DOHH2 (cell line): ENCODE measurements at regions not wholly inside any gene's neighbourhood (a gene's known extent, or its start where the extent isn't known, plus 50 kb on each side); places are given as distances from the start of the nearest gene placed in this dataset.

Source experiments
- H3F3A ChIP-seq: fragments of 200-600 bp; sonication (generic), shearing (Covaris generic); 2 replicates; pipeline ENCODE4 v1.6.0; 2016; ENCODE audit warnings: antibody characterized with exemption, mild to moderate bottlenecking; ENCODE audit not compliant: control insufficient read depth, insufficient read depth
- H3K27ac ChIP-seq: fragments of 200-600 bp; sonication (generic); 2 replicates; pipeline ENCODE4 v1.5.1; 2014; ENCODE audit warnings: low read depth, mild to moderate bottlenecking, low read length, moderate library complexity
- H3K27me3 ChIP-seq: fragments of 200-600 bp; sonication (generic); 2 replicates; pipeline ENCODE4 v1.6.1; 2014; ENCODE audit warnings: mild to moderate bottlenecking, low read length, mixed read lengths; ENCODE audit not compliant: control insufficient read depth
- H3K36me3 ChIP-seq: fragments of 200-600 bp; sonication (generic); 2 replicates; pipeline ENCODE4 v1.6.1; 2014; ENCODE audit warnings: mild to moderate bottlenecking, low read length, moderate library complexity, mixed read lengths; ENCODE audit not compliant: control insufficient read depth
- H3K4me1 ChIP-seq: fragments of 200-600 bp; sonication (generic); 2 replicates; pipeline ENCODE4 v1.6.1; 2014; ENCODE audit warnings: mild to moderate bottlenecking, low read length, mixed read lengths; ENCODE audit not compliant: control insufficient read depth
- H3K4me2 ChIP-seq: fragments of 200-600 bp; sonication (generic); 2 replicates; pipeline ENCODE4 v1.6.0; 2014; ENCODE audit warnings: mild to moderate bottlenecking, low read length, moderate library complexity
- H3K4me3 ChIP-seq: fragments of 200-600 bp; sonication (generic); 2 replicates; pipeline ENCODE4 v1.5.1; 2014; ENCODE audit warnings: mild to moderate bottlenecking, low read length, mixed read lengths
- H3K79me2 ChIP-seq: fragments of 200-600 bp; sonication (generic); 2 replicates; pipeline ENCODE4 v1.6.1; 2014; ENCODE audit warnings: mild to moderate bottlenecking, low read length, mixed read lengths; ENCODE audit not compliant: control insufficient read depth
- H3K9me2 ChIP-seq: fragments of 200-600 bp; sonication (generic); replicated peaks from 2 replicates; pipeline ENCODE4 v1.6.1; 2014; ENCODE audit warnings: mild to moderate bottlenecking, low read length, mixed read lengths; ENCODE audit not compliant: control insufficient read depth
- H3K9me3 ChIP-seq: fragments of 200-600 bp; sonication (generic); 2 replicates; pipeline ENCODE4 v1.6.1; 2014; ENCODE audit warnings: antibody characterized with exemption, low read length, mixed read lengths; ENCODE audit not compliant: control insufficient read depth, insufficient read depth
- H4K20me1 ChIP-seq: fragments of 200-600 bp; sonication (generic); 2 replicates; pipeline ENCODE4 v1.6.0; 2014; ENCODE audit warnings: low read depth, mild to moderate bottlenecking, antibody characterized with exemption, low read length, moderate library complexity; ENCODE audit not compliant: control insufficient read depth, insufficient read depth
- EZH2phosphoT487 ChIP-seq: fragments of 200-600 bp; sonication (generic); IDR thresholded peaks from 2 replicates; pipeline ENCODE4 v1.6.1; 2017; ENCODE audit warnings: borderline replicate concordance, mild to moderate bottlenecking, antibody characterized with exemption, low read length, moderate library complexity, mixed read lengths
- TF ChIP-seq, protein P1 (sequence below): fragments of 200-600 bp; sonication (generic); IDR thresholded peaks from one replicate; pipeline ENCODE4 v1.5.1; 2014; ENCODE audit warnings: antibody characterized with exemption, mild to moderate bottlenecking, low read depth, low read length; ENCODE audit not compliant: poor library complexity, severe bottlenecking

- Histone ChIP-seq H3K36me3 (no peaks in the 10 kb centered on the region), H3K79me2 (no peaks in the 10 kb centered on the region; the same call in 1 of the 2 replicates), H3K27me3 (no peaks in the 10 kb centered on the region), H3K4me1 (no peaks in the 10 kb centered on the region), H3K9me3 (no peaks in the 10 kb centered on the region), H3K4me3 (no peak overlapping the region), H3K27ac (no peak overlapping the region), H3K9me2 (no peaks in the 10 kb centered on the region), H4K20me1 (no peaks in the 10 kb centered on the region), H3F3A (no peaks in the 10 kb centered on the region), H3K4me2 (no peak overlapping the region)
- TF ChIP-seq, protein P1, sequence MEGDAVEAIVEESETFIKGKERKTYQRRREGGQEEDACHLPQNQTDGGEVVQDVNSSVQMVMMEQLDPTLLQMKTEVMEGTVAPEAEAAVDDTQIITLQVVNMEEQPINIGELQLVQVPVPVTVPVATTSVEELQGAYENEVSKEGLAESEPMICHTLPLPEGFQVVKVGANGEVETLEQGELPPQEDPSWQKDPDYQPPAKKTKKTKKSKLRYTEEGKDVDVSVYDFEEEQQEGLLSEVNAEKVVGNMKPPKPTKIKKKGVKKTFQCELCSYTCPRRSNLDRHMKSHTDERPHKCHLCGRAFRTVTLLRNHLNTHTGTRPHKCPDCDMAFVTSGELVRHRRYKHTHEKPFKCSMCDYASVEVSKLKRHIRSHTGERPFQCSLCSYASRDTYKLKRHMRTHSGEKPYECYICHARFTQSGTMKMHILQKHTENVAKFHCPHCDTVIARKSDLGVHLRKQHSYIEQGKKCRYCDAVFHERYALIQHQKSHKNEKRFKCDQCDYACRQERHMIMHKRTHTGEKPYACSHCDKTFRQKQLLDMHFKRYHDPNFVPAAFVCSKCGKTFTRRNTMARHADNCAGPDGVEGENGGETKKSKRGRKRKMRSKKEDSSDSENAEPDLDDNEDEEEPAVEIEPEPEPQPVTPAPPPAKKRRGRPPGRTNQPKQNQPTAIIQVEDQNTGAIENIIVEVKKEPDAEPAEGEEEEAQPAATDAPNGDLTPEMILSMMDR, result no peak
- no peak for TF ChIP-seq EZH2phosphoT487
Observed at GRCh38 chr13:74009100-74009668, 125.0 kb downstream of the KLF12 start.

- Histone ChIP-seq H3K4me1 (no peaks in the 10 kb centered on the region), H3F3A (no peaks in the 10 kb centered on the region), H3K9me2 (no peaks in the 10 kb centered on the region), H3K4me3 (no peak overlapping the region), H3K9me3 (no peaks in the 10 kb centered on the region), H3K4me2 (no peak overlapping the region), H4K20me1 (no peaks in the 10 kb centered on the region), H3K36me3 (no peaks in the 10 kb centered on the region), H3K79me2 (no peaks in the 10 kb centered on the region), H3K27me3 (no peaks in the 10 kb centered on the region), H3K27ac (no peak overlapping the region)
- TF ChIP-seq, protein P1, result no peak
- TF ChIP-seq EZH2phosphoT487, result no peak
Observed at GRCh38 chr13:74006666-74007065, 127.5 kb downstream of the KLF12 start.

DNA sequence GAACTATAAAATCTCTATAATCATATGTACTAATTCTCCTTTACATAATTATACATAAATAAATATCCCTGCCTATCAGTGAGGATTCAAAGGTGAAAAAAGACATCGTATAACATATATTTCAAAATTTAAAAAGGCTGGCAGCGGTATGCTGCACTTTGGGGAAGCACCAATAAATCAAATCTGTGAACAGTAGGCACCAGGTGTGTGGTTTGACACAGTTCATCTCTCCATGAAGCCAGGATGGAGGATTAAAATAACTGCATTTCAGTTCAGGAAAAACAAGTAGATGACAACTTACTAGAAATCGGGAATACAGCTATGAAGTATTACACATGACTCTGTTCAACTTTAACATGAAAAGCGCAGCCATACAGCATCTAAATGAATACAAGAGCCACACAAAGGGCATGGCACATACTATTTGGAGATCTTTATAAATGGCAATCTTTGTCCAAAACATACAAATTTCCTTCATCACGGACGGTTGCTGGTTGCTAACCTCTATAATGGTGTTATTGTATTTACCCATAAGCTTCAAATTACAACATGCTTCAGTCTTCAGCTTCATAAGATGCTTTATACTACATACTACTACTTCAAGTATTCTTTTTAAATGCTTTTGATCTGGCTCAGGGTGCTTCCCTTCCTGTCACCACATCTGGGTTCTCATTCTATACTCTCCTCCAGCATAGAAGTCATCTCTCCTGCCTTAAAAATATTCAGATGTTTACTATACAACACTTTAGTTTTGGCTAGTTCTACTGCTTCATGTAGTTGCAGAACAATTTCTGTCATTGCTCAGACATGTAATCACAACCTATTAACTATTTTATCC is 128.7 kb downstream of the KLF12 start:
- no peaks in the 10 kb centered on the region for H3K9me2 ChIP-seq
- H4K20me1 ChIP-seq, result no peaks in the 10 kb centered on the region
- no peaks in the 10 kb centered on the region for H3K9me3 ChIP-seq
- H3K36me3 ChIP-seq, result no peaks in the 10 kb centered on the region
- H3K4me3 ChIP-seq, result no peak overlapping the region
- no peak overlapping the region for H3K27ac ChIP-seq
- no peaks in the 10 kb centered on the region for H3F3A ChIP-seq
- no peaks in the 10 kb centered on the region; the same call in 1 of the 2 replicates for H3K79me2 ChIP-seq
- H3K4me2 ChIP-seq, result no peak overlapping the region
- no peaks in the 10 kb centered on the region for H3K27me3 ChIP-seq
- TF ChIP-seq, protein P1, result no peak
- no peaks in the 10 kb centered on the region; the same call in 1 of the 2 replicates for H3K4me1 ChIP-seq
